Neutrophil (primary cell): ENCODE measurements at regions not wholly inside any gene's neighbourhood (a gene's known extent, or its start where the extent isn't known, plus 50 kb on each side); places are given as distances from the start of the nearest gene placed in this dataset.

Experiments used
- H3K27ac ChIP-seq: fragments of 200-600 bp; sonication (generic); 2 replicates; pipeline ENCODE4 v1.5.1; 2016; ENCODE audit warnings: mild to moderate bottlenecking, moderate library complexity
- H3K27me3 ChIP-seq: fragments of 200-600 bp; sonication (generic); 2 replicates; pipeline ENCODE4 v1.6.0; 2016; ENCODE audit warnings: mild to moderate bottlenecking
- H3K36me3 ChIP-seq: fragments of 200-600 bp; sonication (generic); 2 replicates; pipeline ENCODE4 v1.5.1; 2017
- H3K4me1 ChIP-seq, 2 experiments: fragments of 200-600 bp in 1 of 2; sonication (generic) in 1 of 2; 1 replicate in 1 of 2; 2 replicates in 1 of 2; pipeline versions ENCODE4 v1.5.1 to v1.6.1; 2013 to 2016; ENCODE audit warnings: low read depth in 1 of 2, low read length in 1 of 2, mild to moderate bottlenecking in 1 of 2, moderate library complexity in 1 of 2; ENCODE audit not compliant: control insufficient read depth in 1 of 2, insufficient read depth in 1 of 2
- H3K4me3 ChIP-seq, 2 experiments: fragments of 200-600 bp in 1 of 2; sonication (generic) in 1 of 2; 1 replicate in 1 of 2; 2 replicates in 1 of 2; pipeline ENCODE4 v1.5.1; 2013 to 2016; ENCODE audit warnings: low read depth in 1 of 2, low read length in 1 of 2, mild to moderate bottlenecking in 1 of 2, moderate library complexity in 1 of 2
- H3K9me3 ChIP-seq: fragments of 200-600 bp; sonication (generic); 2 replicates; pipeline ENCODE4 v1.5.1; 2016
- TF ChIP-seq, protein P1 (sequence below): fragments of 200-600 bp; sonication (generic); IDR thresholded peaks from 2 replicates; pipeline ENCODE4 v1.5.1; 2016; ENCODE audit warnings: antibody characterized with exemption

GRCh38 chr1:8138673-8139072 lies 112.6 kb upstream of the ERRFI1 start:
- no peaks in the 10 kb centered on the region for H3K36me3 ChIP-seq
- H3K27me3 ChIP-seq: peaks cover 61% of the 10 kb centered on the region
- TF ChIP-seq, protein P1, sequence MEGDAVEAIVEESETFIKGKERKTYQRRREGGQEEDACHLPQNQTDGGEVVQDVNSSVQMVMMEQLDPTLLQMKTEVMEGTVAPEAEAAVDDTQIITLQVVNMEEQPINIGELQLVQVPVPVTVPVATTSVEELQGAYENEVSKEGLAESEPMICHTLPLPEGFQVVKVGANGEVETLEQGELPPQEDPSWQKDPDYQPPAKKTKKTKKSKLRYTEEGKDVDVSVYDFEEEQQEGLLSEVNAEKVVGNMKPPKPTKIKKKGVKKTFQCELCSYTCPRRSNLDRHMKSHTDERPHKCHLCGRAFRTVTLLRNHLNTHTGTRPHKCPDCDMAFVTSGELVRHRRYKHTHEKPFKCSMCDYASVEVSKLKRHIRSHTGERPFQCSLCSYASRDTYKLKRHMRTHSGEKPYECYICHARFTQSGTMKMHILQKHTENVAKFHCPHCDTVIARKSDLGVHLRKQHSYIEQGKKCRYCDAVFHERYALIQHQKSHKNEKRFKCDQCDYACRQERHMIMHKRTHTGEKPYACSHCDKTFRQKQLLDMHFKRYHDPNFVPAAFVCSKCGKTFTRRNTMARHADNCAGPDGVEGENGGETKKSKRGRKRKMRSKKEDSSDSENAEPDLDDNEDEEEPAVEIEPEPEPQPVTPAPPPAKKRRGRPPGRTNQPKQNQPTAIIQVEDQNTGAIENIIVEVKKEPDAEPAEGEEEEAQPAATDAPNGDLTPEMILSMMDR: no peak
- H3K27ac ChIP-seq: no peak overlapping the region
- H3K4me1 ChIP-seq: no peaks in the 10 kb centered on the region
- no peak overlapping the region for H3K4me3 ChIP-seq
- H3K9me3 ChIP-seq: no peaks in the 10 kb centered on the region

DNA sequence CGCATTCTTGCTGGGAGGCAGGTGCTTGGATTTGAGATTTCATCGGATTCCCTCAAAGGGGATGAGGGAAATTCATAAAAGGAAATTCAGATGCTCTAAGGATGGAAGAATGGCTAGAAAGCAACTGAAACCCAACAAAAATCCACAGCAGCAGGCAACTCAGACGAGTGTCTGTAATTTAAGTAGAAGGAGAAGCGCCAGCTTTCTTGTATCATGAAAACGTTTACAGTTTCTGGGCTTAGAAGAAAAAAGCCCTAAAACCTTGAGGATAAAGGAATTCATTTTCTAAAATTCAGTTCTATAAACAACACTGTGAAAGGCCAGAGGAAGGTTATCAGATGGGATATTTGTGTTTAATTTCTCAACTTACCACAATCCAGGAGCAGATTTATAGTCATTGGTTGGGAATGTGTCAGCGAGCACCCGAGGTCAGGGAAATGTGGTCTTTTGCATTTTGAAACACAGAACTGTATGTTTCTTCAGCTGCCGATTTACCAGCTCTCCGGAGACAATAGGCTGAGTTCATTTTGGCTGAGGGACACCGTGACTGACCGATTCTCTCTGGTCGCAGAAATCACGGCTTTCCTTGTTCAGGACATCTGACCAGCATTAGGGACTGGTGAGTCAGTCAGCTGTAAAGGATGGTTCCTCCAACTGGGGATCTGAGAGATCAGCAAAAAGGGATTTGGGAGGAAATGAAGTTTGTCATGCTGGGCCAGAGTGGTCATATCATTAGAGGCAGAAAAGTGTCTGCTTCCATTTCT lies 111.6 kb upstream of the ERRFI1 start:
- Histone ChIP-seq H3K27ac (no peak overlapping the region), H3K36me3 (no peaks in the 10 kb centered on the region), H3K4me1 (no peaks in the 10 kb centered on the region), H3K9me3 (no peaks in the 10 kb centered on the region), H3K27me3 (peaks cover 66% of the 10 kb centered on the region), H3K4me3 (no peak overlapping the region)
- TF ChIP-seq, protein P1: no peak

- H3K9me3 ChIP-seq: no peaks in the 10 kb centered on the region
- H3K27me3 ChIP-seq: peaks cover 70% of the 10 kb centered on the region
- no peak overlapping the region for H3K27ac ChIP-seq
- no peaks in the 10 kb centered on the region for H3K36me3 ChIP-seq
- no peaks in the 10 kb centered on the region for H3K4me1 ChIP-seq
- no peak overlapping the region for H3K4me3 ChIP-seq
- TF ChIP-seq, protein P1: no peak
These were observed 110.7 kb upstream of the ERRFI1 start for GRCh38 chr1:8136766-8137165.

DNA sequence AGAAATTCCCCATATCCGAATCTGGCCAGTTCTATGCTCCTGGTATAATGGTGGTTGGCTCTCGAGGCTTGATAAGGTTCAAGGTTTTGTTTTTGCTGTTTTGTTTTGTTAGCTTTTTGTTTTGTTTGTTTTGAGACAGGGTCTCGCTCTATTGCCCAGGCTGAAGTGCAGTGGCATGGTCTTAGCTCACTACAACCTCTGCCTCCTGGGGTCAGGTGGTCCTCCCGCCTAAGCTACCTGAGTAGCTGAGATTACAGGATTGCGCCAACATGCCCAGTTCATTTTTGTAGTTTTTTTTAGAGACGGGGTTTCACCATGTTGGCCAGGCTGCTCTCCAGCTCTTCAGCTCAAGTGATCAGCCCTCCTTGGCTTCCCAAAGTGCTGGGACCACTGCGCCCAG lies 109.1 kb upstream of the ERRFI1 start:
- H3K4me3 ChIP-seq: no peak overlapping the region

DNA sequence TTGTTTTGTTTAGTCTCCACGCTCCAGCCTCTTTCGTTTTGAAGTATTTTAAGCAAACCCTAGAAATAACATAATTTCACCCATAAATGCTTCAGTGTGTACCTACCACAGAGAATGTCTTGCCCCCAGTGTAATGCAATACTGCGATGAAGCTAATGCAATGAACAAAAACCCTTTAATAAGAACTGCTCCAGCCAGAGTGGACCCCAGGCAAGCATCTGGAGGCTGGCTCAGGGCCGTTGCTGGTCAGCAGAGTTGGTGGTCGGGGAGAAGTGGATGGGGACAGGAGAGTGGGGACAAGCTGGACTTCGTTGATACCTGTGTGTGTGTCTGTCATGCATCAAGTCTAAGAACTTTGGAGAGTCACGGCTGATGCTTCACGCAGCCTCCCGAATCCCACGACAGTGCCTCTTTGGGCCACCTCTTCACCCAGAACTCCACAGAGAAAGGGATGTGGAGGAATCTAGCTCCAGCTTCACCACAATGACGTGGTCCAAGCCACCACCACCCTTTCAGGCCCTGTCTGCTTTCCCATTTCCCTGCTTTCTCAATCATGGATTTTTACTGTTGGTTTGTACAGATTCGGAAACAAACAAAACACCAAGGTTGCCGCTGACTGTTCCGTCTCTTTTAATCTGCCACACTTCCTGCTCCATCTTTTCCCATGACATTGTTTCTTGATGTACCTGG lies 108.6 kb upstream of the ERRFI1 start:
- Histone ChIP-seq H3K27me3 (peaks cover 70% of the 10 kb centered on the region), H3K27ac (no peak overlapping the region), H3K4me1 (no peaks in the 10 kb centered on the region), H3K4me3 (no peak overlapping the region), H3K9me3 (no peaks in the 10 kb centered on the region), H3K36me3 (no peaks in the 10 kb centered on the region)
- TF ChIP-seq, protein P1: no peak

More for the DNA sequence above, 109.1 kb upstream of the ERRFI1 start:
- TF ChIP-seq, protein P1: no peak
- Histone ChIP-seq H3K27ac (no peak overlapping the region), H3K9me3 (no peaks in the 10 kb centered on the region), H3K36me3 (no peaks in the 10 kb centered on the region), H3K4me1 (no peaks in the 10 kb centered on the region), H3K27me3 (peaks cover 70% of the 10 kb centered on the region)
